NCI-H2227 treated with DMSO at 0.1 percent for 48 hours (cell line): ENCODE measurements at regions not wholly inside any gene's neighbourhood (a gene's known extent, or its start where the extent isn't known, plus 50 kb on each side); places are given as distances from the start of the nearest gene placed in this dataset.

Experiments used
- DNase-seq: peaks from one replicate; lab custom pipeline; 2025; lab: John Stamatoyannopoulos, UW

DNA sequence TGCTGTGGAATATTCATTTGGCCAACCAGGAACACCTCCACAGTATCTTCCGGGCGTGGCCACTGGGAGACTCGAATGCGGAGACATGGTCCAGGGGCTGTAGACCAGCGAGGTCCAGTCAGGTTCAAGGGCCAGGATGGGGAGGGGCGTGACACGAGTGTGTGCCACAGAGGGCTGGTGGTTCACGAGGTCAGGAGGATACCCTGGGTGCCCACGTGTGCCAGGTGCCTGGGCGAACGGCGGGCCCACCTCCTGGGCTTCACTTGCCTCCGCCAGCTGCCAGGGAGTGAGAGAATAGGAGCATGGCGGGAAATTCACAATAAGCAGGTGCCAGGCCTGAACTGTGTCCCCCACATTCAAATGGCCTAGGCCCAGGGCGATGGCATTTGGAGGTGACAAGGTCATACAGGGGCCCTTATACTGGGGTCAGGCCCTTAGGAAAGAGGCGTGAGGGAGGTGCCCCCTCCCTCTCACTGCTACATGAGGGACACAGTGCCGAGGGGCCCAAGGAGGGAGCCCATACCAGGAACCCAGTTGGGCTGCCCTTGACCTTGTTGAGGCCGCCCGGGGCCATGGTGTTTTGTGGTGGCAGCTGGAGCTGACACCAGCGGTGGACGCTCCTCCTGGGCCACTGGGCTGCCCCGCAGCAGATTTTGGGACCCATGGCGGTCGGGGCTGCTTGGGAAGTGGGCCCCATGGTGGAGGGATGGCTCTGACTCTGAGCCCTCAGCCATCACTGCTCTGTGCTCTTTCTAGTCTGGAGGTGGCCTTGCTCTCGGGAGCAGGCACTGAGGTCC, 1268.9 kb downstream of the BRD1 start:
- no peak for DNase-seq

GRCh38 chr22:48558016-48558415, 1269.7 kb downstream of the BRD1 start:
- no peak for DNase-seq

DNA sequence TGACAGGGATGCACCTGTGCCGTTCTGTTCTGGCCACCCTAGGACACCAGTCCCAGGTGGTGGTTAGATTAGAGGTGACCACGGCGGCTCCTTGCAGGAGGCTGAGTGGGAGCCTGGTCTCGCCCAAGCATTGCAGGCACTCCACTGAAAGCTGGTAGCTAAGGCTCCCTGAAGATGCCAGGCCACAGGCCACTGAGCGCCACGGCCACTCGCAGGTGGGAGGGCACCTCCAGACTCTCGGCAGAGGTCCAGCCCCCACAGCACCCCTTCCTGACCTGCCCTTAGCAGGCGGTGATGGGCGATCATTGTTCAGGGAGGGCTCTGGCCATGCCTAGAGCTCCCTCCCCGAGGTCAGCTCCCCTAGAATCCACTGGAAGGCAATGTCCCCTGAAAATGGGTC, 1270.2 kb downstream of the BRD1 start:
- DNase-seq = no peak

DNA sequence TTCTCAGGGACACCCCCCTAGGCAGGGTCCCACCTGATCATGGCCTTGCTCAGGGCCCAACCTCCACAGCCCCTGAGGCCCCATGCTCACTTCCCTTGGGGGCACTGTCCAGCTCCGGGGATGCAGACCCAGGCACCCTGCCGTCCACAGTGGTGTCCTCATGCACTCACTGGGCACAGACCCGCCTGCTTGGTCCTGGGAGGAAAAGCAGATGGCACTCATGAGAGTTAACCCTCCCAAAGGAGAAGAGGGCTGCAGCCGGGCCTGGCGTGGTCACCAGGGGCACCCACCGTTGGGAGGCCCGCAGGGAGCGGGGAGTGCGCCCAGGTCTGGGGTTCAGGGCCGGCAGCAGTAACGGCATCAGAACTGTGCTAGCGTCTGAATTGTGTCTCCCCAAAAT, 1270.9 kb downstream of the BRD1 start:
- no peak for DNase-seq

GRCh38 chr22:48556222-48556621, 1271.5 kb downstream of the BRD1 start:
- DNase-seq = no peak

GRCh38 chr22:48555606-48556005, 1272.1 kb downstream of the BRD1 start:
- no peak for DNase-seq

DNA sequence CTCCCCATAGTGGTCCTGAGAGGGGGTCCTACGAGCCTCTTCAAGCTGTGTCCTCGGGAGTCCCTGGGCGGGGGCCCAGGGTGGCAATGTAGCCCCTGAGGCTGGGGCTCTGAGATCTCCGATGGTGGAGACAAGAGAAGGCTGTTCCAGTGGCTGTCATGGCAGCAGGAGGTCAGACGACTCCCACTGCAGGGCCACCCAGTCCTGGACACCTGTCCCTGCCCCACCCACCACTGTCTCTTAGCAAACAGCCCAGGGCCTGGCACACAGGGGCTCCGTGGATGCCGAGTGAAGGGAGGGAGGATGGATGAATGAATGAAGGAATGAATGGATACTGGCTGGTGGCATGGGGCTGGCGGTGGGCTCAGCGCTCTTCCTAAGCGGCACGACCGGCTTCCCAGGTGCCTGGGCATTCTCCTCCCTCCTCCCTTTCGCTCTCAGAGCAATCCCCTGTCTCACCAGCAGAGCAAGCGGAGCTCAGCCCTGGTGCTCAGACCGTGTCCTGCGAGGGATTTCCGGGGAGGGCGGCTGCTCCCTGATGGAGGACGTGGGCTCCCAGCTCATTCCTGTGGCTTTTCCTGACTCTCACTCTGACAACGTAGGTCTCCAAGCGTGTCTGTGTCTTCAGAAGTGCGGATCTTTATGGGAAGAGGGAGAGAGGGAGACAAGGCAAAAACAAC, 1272.6 kb downstream of the BRD1 start:
- no peak for DNase-seq

DNA sequence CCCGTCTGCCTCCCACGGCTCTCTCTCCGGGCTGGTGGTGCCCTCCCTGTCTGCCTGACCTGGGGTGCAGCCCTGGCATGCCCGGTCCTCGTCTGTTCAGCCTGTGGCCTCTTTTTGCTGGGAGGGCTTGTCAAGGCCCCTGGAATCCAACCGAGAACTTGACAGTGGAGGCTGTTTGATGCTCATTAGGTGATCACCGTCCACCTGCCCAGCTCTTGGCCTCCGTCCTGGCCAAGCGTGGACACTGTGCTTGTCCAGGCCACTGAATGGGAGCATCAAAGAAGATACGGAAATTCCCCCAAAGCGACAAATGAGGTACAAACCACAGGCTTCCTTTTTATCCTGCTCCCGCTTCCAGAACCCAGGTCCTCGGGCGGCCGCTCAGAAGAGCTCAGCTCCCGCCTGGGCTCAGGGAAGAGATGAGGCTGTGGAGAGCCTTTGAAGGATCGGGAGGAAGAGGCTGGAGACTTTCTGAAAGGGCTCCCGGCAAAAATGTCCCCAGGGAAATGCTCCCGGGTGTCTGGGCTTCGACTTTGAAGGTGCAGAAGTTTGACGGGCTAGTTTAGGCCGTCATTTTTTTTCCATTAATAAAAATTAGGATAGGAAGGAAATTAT, 1273.9 kb downstream of the BRD1 start:
- DNase-seq = no peak

GRCh38 chr22:48553119-48553518, 1274.6 kb downstream of the BRD1 start:
- DNase-seq = no peak

DNA sequence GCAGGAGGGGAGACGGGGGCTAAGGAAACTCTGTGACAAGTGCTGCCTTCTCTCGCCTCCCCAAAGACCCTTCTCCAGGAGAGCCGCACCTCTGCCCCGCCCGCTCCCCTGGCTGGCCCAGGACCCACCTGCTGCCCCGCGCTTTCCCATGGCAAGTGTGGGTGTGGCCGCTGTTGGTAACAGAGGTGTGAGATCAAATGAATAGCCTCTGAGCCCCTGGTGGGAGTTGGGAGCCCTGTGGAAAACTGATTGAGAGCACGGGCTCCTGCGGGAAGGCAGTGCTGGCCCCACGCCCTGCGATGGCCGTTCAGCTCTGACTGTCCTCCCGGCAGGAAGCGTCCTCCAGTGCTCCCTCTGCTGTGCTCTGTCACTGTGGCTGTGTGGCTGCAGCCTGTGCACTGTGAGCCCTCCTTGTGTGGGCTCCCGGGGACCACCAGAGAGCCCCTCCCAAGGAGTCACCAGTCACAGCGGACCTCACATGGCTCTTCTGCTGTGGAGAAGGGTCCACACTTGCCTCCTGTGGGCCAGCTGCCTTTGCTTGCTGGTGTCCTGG, 1275.9 kb downstream of the BRD1 start:
- DNase-seq = no peak

DNA sequence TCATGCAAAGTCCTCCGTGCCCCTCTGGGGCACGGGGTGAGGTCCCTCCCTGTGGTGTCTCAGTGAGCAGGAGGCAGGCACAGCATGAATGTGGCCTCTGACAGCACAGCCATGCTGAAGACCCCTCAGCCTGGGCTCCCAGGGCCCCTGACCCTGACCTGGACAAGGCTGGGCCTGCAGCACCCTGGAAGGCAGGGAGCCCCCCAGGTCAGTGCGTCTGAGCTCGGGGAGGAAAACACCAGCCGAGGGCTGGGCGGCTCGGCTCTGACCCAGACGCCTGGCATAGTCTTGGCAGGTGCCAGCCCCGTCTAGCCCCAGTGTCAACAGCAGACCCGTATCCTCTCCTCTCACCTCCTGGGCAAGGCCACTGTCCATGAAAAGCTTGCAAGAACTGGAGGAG, 1276.6 kb downstream of the BRD1 start:
- no peak for DNase-seq

DNA sequence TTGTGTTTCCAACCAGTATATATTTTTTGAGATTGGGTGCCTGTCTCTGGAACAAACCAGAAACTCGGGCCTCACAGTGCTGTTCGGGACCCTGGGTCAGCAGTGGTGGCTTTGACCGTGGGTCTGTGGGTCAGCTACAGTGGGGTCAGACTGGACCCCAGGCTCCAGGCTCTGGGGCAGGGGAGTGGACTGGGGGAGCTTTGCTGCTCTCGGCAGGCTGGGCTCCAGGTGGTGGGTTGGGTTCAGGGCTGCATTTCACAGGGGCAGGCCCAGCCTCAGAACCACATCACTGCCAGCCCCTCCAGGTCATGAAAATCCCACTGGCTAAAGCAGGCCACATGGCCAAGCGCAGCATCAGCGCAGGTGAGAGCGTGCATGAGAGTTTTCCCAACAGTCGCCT, 1279.3 kb downstream of the BRD1 start:
- DNase-seq = no peak

DNA sequence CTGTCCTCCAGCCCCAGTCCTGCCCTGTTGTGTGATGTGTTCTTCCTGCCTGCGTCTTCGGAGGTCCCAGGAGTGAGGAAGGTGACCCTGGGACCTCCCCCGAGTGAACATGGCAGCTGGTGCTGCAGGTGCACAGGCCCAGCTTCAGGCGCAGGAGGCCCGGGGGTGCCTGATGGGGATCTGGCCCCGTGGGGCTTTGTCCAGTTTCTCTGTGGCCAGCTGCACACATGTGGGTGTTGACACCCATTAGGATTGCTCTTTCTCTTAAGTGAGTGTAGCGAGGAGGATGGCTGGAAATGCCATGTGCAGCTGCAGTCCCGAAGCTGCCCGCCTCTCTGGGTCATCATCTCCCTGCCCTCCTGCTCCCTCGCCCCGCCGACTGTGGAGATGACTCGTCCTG, 1279.7 kb downstream of the BRD1 start:
- no peak for DNase-seq

GRCh38 chr22:48546653-48547424, 1280.8 kb downstream of the BRD1 start:
- DNase-seq = no peak

DNA sequence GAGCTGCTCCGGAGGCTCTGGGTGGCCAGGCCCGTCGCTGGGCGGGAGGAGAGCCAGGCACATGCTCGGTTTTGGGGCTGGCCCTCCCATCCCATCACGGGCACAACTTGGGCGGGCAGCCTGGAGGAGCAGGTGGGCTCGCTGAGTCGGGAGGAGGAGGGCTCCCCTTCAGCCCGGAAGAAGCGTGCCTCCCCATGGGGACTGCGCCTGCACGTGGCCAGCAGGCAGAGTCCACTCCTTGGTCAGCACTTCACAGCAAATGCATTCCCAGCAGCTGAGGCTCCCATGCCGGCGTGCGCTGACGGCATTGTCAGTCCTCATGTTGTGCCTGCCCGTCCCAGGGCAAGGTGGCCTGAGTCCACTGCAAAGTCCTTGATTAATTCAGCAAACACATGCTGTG, 1281.7 kb downstream of the BRD1 start:
- DNase-seq = no peak

GRCh38 chr22:48541401-48542098, 1286.1 kb downstream of the BRD1 start:
- DNase-seq = no peak

DNA sequence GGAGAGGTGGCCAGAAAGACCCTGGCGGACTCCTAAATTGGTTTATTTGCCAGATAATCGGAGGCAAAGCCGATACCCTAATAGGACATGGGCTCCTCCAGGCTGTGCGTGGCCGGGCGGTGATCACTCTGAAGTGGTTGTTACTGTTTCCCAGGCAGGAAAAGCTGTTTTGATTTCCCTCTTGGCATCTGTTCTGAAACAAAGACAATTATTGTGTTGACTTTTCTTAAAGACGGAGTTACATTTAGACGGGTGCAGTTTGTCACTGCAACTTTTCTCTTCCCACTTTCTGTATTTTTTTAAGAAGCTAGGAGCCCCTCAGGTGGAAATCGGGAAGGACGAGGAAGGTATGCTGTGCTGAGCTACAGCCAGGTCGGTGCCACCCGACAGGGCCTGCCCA, 1288.4 kb downstream of the BRD1 start:
- no peak for DNase-seq

DNA sequence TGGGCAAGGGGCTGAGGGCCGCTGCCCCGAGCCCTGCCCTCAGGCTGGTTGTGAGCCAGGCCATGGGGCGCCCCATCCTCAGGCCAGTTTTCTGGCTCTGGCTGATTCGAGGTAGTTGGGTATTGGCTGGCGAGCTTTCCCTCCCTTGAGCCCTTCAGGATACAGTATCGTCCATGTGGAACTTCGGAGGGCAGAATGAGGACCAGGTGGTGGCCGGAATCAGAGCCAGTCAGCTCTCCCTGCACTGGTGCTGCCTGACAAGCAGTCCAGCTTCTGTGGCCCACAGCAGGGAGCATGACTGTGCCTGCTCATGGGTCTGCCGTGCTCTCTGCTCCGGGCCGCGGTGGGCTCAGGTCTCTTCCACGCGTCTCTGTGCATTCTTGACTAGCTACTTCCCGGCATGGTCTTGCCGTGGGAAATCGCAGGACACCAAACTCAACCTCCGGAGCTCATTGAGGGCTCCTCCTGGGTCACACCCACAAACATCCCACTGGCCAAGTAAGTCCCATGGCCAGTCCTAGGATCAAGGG, 1289.3 kb downstream of the BRD1 start:
- DNase-seq = no peak

- no peak for DNase-seq
Measured at GRCh38 chr22:48537343-48537680, 1290.4 kb downstream of the BRD1 start.

GRCh38 chr22:48536541-48537342, 1290.9 kb downstream of the BRD1 start:
- no peak for DNase-seq
